HL-60 (cell line): ENCODE measurements at regions not wholly inside any gene's neighbourhood (a gene's known extent, or its start where the extent isn't known, plus 50 kb on each side); places are given as distances from the start of the nearest gene placed in this dataset.

Experiments used
- DNase-seq, 2 experiments: peaks; one replicate each; pipeline ENCODE4 v3.0.0-alpha.2; 2010 to 2020; ENCODE audit warnings: low read depth in 1 of 2, low spot score in 1 of 2
- H3K27ac ChIP-seq: fragments of 250-450 bp; sonication (Bioruptor Pico); replicated peaks from 2 replicates; pipeline ENCODE4 v1.5.1; 2020; ENCODE audit warnings: mild to moderate bottlenecking, moderate library complexity
- H3K27me3 ChIP-seq: fragments of 250-450 bp; sonication (Bioruptor Pico); 2 replicates; pipeline ENCODE4 v1.5.1; 2021; ENCODE audit warnings: mild to moderate bottlenecking, moderate library complexity; ENCODE audit not compliant: insufficient read depth, poor library complexity, severe bottlenecking
- H3K4me3 ChIP-seq: replicated peaks from 2 replicates; pipeline ENCODE4 v1.5.1; 2011; ENCODE audit warnings: mild to moderate bottlenecking, control low read depth, low read length; ENCODE audit not compliant: insufficient read depth
- GABPA ChIP-seq: IDR thresholded peaks from 2 replicates; pipeline ENCODE4 v1.6.1; 2012; ENCODE audit warnings: low read depth
- POLR2AphosphoS5 ChIP-seq: IDR thresholded peaks from 2 replicates; pipeline ENCODE4 v1.6.1; 2012; ENCODE audit warnings: low read depth
- SPI1 ChIP-seq: IDR thresholded peaks from 2 replicates; pipeline ENCODE4 v1.6.1; 2012; ENCODE audit warnings: low read depth, mild to moderate bottlenecking, borderline replicate concordance
- TF ChIP-seq, protein P1 (sequence below): IDR thresholded peaks from one replicate; pipeline ENCODE4 v1.5.1; 2011; ENCODE audit warnings: low read length, control low read depth, inconsistent platforms; ENCODE audit not compliant: insufficient read depth
- TF ChIP-seq, protein P2 (sequence below): IDR thresholded peaks from 2 replicates; pipeline ENCODE4 v1.6.1; 2012; ENCODE audit warnings: low read depth; ENCODE audit not compliant: insufficient replicate concordance

DNA sequence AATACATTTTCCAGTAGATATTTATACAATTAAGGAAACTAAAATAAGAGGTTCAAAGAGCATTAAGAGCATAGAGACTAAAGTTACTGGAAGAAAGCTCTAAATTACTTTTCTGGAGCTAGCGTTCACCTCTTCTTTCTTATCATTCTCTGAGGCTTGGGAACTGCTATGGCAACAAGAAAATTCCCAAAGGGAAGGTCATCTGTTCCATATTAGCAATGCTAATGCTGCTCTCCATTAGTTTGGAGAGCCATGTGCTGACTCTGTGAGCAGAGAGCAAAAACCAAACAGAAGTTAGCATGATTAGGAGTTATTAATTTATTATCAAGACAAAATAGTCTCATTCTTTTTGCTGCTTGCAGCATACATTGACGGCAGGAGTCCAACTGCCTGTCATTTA is 143.1 kb upstream of the SLC16A7 start:
- Histone ChIP-seq H3K27me3 (no peaks in the 10 kb centered on the region), H3K4me3 (no peak overlapping the region), H3K27ac (no peak overlapping the region)
- TF ChIP-seq, protein P1, sequence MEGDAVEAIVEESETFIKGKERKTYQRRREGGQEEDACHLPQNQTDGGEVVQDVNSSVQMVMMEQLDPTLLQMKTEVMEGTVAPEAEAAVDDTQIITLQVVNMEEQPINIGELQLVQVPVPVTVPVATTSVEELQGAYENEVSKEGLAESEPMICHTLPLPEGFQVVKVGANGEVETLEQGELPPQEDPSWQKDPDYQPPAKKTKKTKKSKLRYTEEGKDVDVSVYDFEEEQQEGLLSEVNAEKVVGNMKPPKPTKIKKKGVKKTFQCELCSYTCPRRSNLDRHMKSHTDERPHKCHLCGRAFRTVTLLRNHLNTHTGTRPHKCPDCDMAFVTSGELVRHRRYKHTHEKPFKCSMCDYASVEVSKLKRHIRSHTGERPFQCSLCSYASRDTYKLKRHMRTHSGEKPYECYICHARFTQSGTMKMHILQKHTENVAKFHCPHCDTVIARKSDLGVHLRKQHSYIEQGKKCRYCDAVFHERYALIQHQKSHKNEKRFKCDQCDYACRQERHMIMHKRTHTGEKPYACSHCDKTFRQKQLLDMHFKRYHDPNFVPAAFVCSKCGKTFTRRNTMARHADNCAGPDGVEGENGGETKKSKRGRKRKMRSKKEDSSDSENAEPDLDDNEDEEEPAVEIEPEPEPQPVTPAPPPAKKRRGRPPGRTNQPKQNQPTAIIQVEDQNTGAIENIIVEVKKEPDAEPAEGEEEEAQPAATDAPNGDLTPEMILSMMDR, result no peak
- no peak for TF ChIP-seq GABPA
- TF ChIP-seq SPI1, result no peak
- TF ChIP-seq POLR2AphosphoS5, result no peak
- TF ChIP-seq, protein P2, sequence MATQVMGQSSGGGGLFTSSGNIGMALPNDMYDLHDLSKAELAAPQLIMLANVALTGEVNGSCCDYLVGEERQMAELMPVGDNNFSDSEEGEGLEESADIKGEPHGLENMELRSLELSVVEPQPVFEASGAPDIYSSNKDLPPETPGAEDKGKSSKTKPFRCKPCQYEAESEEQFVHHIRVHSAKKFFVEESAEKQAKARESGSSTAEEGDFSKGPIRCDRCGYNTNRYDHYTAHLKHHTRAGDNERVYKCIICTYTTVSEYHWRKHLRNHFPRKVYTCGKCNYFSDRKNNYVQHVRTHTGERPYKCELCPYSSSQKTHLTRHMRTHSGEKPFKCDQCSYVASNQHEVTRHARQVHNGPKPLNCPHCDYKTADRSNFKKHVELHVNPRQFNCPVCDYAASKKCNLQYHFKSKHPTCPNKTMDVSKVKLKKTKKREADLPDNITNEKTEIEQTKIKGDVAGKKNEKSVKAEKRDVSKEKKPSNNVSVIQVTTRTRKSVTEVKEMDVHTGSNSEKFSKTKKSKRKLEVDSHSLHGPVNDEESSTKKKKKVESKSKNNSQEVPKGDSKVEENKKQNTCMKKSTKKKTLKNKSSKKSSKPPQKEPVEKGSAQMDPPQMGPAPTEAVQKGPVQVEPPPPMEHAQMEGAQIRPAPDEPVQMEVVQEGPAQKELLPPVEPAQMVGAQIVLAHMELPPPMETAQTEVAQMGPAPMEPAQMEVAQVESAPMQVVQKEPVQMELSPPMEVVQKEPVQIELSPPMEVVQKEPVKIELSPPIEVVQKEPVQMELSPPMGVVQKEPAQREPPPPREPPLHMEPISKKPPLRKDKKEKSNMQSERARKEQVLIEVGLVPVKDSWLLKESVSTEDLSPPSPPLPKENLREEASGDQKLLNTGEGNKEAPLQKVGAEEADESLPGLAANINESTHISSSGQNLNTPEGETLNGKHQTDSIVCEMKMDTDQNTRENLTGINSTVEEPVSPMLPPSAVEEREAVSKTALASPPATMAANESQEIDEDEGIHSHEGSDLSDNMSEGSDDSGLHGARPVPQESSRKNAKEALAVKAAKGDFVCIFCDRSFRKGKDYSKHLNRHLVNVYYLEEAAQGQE, result no peak
- DNase-seq, result no peak

DNA sequence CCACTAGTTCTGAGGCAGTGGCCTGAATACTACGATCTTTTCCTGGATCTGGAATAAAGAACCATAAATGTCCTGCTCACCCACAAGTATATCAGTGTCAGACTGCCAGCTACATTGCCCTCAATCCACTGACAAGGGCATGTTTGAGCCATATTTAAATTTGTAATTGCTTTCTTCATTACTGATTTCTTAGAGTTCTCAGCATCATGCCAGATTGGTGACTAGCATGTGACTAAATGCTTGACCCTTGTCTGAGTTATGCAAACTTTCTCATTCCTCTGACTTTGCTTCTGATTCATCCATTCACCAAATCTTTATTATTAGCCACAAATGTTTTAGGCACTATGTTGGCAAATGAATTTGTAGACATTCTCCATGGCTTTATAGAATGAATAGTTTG is 143.6 kb upstream of the SLC16A7 start:
- H3K27ac ChIP-seq, result no peak overlapping the region
- TF ChIP-seq SPI1 (no peak), POLR2AphosphoS5 (no peak), GABPA (no peak)
- TF ChIP-seq, protein P1, result no peak
- TF ChIP-seq, protein P2, result no peak
- H3K4me3 ChIP-seq, result no peak overlapping the region
- no peak for DNase-seq
- no peaks in the 10 kb centered on the region for H3K27me3 ChIP-seq

DNA sequence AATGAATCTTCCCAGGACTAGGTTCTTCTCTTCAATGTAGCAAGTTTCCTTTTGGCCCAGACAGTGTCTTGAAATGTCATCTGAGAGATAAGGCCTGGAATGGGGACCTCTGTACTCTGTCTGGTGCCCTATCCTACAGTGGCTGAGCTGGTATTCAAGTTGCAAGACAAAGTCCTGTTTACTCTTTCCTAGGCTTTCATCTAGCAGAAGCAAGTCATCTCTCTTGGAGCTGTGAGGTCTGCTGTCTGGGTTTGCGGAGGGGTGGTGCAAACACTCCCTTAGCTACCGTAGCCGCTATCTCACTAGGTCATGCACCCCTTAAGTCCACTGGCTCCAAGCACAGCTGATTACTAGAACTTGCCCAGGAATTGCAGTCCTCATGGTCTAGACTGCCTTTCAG is 149.7 kb upstream of the SLC16A7 start:
- DNase-seq, result no peak
- no peak overlapping the region for H3K4me3 ChIP-seq
- TF ChIP-seq, protein P1, result no peak
- TF ChIP-seq SPI1, result no peak
- no peak for TF ChIP-seq POLR2AphosphoS5
- TF ChIP-seq GABPA, result no peak
- no peak overlapping the region for H3K27ac ChIP-seq
- H3K27me3 ChIP-seq, result no peaks in the 10 kb centered on the region

DNA sequence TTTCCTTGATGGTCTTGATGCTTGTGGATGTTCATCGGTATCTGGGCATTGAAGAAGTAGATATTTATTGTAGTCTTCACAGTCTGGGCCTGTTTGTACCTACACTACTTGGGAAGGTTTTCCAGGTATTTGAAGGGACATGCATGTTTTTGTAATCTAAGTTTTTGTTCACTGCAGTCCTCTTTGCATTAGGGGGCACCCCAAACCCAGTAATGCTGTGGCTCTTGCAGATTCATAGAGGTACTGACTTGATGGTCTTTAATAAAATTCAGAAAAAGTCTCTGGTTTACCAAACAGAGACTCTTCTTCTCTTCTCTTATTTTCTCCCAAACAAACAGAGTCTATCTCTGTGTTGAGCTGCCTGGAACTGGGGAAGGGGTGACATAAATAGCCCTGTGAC is 150.9 kb upstream of the SLC16A7 start:
- DNase-seq, result no peak
- no peak overlapping the region for H3K4me3 ChIP-seq
- no peak overlapping the region for H3K27ac ChIP-seq
- no peaks in the 10 kb centered on the region for H3K27me3 ChIP-seq
- TF ChIP-seq, protein P1, result no peak
- no peak for TF ChIP-seq GABPA
- TF ChIP-seq, protein P2, result no peak
- TF ChIP-seq POLR2AphosphoS5, result no peak
- TF ChIP-seq SPI1, result no peak
